ENCODE measurements at regions not wholly inside any gene's neighbourhood (a gene's known extent, or its start where the extent isn't known, plus 50 kb on each side); places are given as distances from the start of the nearest gene placed in this dataset.

DNA sequence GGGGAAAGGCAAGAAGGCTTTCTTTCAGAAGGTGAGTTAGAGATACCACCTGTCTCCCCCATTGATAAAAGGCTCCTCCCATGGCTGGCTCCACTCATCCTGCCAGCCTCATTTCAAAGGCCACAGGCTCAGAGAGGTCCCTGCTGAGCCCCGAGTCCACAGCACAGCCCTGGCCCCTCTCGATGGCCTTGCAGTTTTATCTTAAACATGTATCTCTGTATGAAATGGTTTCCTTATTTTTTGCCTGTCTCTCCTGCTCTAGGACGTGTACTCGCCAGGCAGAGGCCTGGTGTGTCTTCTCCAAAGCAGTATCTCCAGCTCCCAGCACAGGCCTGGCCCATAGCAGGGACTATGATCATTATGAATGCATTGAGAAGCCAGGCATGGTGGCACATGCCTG lies 160.5 kb upstream of the NSMCE3 start:
- no peak for TF ChIP-seq JUNB (IDR thresholded peaks at IDR 0.05)
- no peak for TF ChIP-seq KDM1A (IDR thresholded peaks at IDR 0.05; ENCODE audit: low read depth)
- TF ChIP-seq RAD21 (conservative IDR thresholded peaks at IDR 0.05 in 1 of 2, IDR thresholded peaks at IDR 0.05 in 1 of 2), result no peak
- no peak for TF ChIP-seq POLR2A (IDR thresholded peaks at IDR 0.05; ENCODE audit: low read length)
- TF ChIP-seq RCOR1 (IDR thresholded peaks at IDR 0.05; ENCODE audit: low read depth, low read length), result no peak
- no peak for TF ChIP-seq RNF2 (IDR thresholded peaks at IDR 0.05; ENCODE audit: borderline replicate concordance, low read depth)
- TF ChIP-seq, protein P1, sequence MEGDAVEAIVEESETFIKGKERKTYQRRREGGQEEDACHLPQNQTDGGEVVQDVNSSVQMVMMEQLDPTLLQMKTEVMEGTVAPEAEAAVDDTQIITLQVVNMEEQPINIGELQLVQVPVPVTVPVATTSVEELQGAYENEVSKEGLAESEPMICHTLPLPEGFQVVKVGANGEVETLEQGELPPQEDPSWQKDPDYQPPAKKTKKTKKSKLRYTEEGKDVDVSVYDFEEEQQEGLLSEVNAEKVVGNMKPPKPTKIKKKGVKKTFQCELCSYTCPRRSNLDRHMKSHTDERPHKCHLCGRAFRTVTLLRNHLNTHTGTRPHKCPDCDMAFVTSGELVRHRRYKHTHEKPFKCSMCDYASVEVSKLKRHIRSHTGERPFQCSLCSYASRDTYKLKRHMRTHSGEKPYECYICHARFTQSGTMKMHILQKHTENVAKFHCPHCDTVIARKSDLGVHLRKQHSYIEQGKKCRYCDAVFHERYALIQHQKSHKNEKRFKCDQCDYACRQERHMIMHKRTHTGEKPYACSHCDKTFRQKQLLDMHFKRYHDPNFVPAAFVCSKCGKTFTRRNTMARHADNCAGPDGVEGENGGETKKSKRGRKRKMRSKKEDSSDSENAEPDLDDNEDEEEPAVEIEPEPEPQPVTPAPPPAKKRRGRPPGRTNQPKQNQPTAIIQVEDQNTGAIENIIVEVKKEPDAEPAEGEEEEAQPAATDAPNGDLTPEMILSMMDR (IDR thresholded peaks at IDR 0.05), result no peak
- TF ChIP-seq NR3C1 (IDR thresholded peaks at IDR 0.05), result no peak
- TF ChIP-seq SMC3 (IDR thresholded peaks at IDR 0.05), result no peak
- TF ChIP-seq, protein P2, sequence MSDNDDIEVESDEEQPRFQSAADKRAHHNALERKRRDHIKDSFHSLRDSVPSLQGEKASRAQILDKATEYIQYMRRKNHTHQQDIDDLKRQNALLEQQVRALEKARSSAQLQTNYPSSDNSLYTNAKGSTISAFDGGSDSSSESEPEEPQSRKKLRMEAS (IDR thresholded peaks at IDR 0.05), result no peak
- no peak for TF ChIP-seq BHLHE40 (IDR thresholded peaks at IDR 0.05; ENCODE audit: low read depth, low read length)
